Hepatocyte (in vitro differentiated cells): ENCODE measurements at regions not wholly inside any gene's neighbourhood (a gene's known extent, or its start where the extent isn't known, plus 50 kb on each side); places are given as distances from the start of the nearest gene placed in this dataset.

Source experiments
- CTCF ChIP-seq: fragments of 200-600 bp; sonication (generic); IDR thresholded peaks from 2 replicates; pipeline ENCODE4 v1.5.1; 2016; ENCODE audit warnings: antibody characterized with exemption, mild to moderate bottlenecking; ENCODE audit not compliant: poor library complexity
- EZH2 ChIP-seq: fragments of 200-600 bp; sonication (generic); IDR thresholded peaks from 2 replicates; pipeline ENCODE4 v1.6.1; 2016; ENCODE audit warnings: antibody characterized with exemption, mild to moderate bottlenecking, borderline replicate concordance
- EZH2phosphoT487 ChIP-seq: fragments of 200-600 bp; sonication (generic); IDR thresholded peaks from one replicate; pipeline ENCODE4 v1.6.1; 2018; ENCODE audit warnings: antibody characterized with exemption, mild to moderate bottlenecking, low read depth, moderate library complexity; ENCODE audit not compliant: unreplicated experiment, severe bottlenecking

- TF ChIP-seq EZH2, result no peak
- no peak for TF ChIP-seq CTCF
- no peak for TF ChIP-seq EZH2phosphoT487
Measured at GRCh38 chr4:135900956-135901355, 1631.3 kb downstream of the PCDH18 start.
